DOHH2 (cell line): ENCODE measurements at regions not wholly inside any gene's neighbourhood (a gene's known extent, or its start where the extent isn't known, plus 50 kb on each side); places are given as distances from the start of the nearest gene placed in this dataset.

Source experiments
- CTCF ChIP-seq: fragments of 200-600 bp; sonication (generic); IDR thresholded peaks from one replicate; pipeline ENCODE4 v1.5.1; 2014; ENCODE audit warnings: antibody characterized with exemption, mild to moderate bottlenecking, low read depth, low read length; ENCODE audit not compliant: poor library complexity, severe bottlenecking
- EZH2phosphoT487 ChIP-seq: fragments of 200-600 bp; sonication (generic); IDR thresholded peaks from 2 replicates; pipeline ENCODE4 v1.6.1; 2017; ENCODE audit warnings: borderline replicate concordance, mild to moderate bottlenecking, antibody characterized with exemption, low read length, moderate library complexity, mixed read lengths

GRCh38 chr7:142451296-142451695 lies 193.4 kb upstream of the PRSS58 start:
- no peak for TF ChIP-seq CTCF
- no peak for TF ChIP-seq EZH2phosphoT487
